ENCODE measurements at regions not wholly inside any gene's neighbourhood (a gene's known extent, or its start where the extent isn't known, plus 50 kb on each side); places are given as distances from the start of the nearest gene placed in this dataset.

GRCh38 chr5:110040178-110040577, 350.5 kb downstream of the MAN2A1 start (continued):
- TF ChIP-seq CTCF (conservative IDR thresholded peaks at IDR 0.05; ENCODE audit: low read depth in 2 of 2) (peak; percentile 52 to 59), JUNB (IDR thresholded peaks at IDR 0.05; ENCODE audit: unreplicated experiment) (no peak)

- H3K4me1 ChIP-seq (ENCODE audit: insufficient read depth): 0 out of 2 replicates have a peak, but pooled peaks cover under 1% of the 10 kb centered on the region
- H2AFZ ChIP-seq: no peak overlapping the region
- H3K27ac ChIP-seq (ENCODE audit: low read depth): no peak overlapping the region
- H3K36me3 ChIP-seq (ENCODE audit: insufficient read depth): 0 out of 2 replicates have a peak, but pooled peaks cover 5% of the 10 kb centered on the region
- no peak overlapping the region for H3K4me2 ChIP-seq
- Mint-ChIP-seq H3K36me3 (ENCODE audit: low read depth) (0 out of 3 replicates have a peak, but pooled peaks cover 6% of the 10 kb centered on the region), H3K4me1 (0 out of 3 replicates have a peak, but pooled peaks cover under 1% of the 10 kb centered on the region), H3K9me3 (peaks cover 9% of the 10 kb centered on the region), H3K4me3 (no peak overlapping the region), H3K27me3 (ENCODE audit: insufficient read depth, low read depth, poor library complexity) (no peaks in the 10 kb centered on the region), H3K27ac (no peak overlapping the region)
- no peaks in the 10 kb centered on the region for H3K27me3 ChIP-seq (ENCODE audit: insufficient read depth)
- no peaks in the 10 kb centered on the region for H3F3A ChIP-seq (replicated peaks; ENCODE audit: low read depth)
- ATAC-seq (no peak), DNase-seq (ENCODE audit: low spot score) (no peak)
- no peaks in the 10 kb centered on the region for H4K20me1 ChIP-seq (replicated peaks; ENCODE audit: insufficient read depth)
- no peak overlapping the region for H3K4me3 ChIP-seq
- H3K79me2 ChIP-seq (replicated peaks; ENCODE audit: insufficient read depth): no peaks in the 10 kb centered on the region
- H3K9me2 ChIP-seq (ENCODE audit: insufficient read depth): no peaks in the 10 kb centered on the region
- TF ChIP-seq NANOG (IDR thresholded peaks at IDR 0.05; ENCODE audit: borderline replicate concordance) (no peak), CREB1 (CRISPR knock-in tag; IDR thresholded peaks at IDR 0.05; ENCODE audit: low read depth) (no peak), ZNF331 (CRISPR knock-in tag; IDR thresholded peaks at IDR 0.05; ENCODE audit: low read depth) (no peak), JUNB (IDR thresholded peaks at IDR 0.05; ENCODE audit: unreplicated experiment) (no peak), ZNF462 (CRISPR knock-in tag; IDR thresholded peaks at IDR 0.05) (no peak), ETS1 (IDR thresholded peaks at IDR 0.05) (no peak), POLR2AphosphoS5 (IDR thresholded peaks at IDR 0.05; ENCODE audit: low read depth) (no peak), ZNF114 (CRISPR knock-in tag; IDR thresholded peaks at IDR 0.05) (no peak), REST (IDR thresholded peaks at IDR 0.05; ENCODE audit: unreplicated experiment) (no peak), EZH2 (IDR thresholded peaks at IDR 0.05; ENCODE audit: low read depth, unreplicated experiment) (no peak), STAT1 (IDR thresholded peaks at IDR 0.05; ENCODE audit: unreplicated experiment) (no peak)
Observed at GRCh38 chr5:110043025-110043424, 353.3 kb downstream of the MAN2A1 start.

Measured in GM23338 (cell line).